H9 (cell line): ENCODE measurements at regions not wholly inside any gene's neighbourhood (a gene's known extent, or its start where the extent isn't known, plus 50 kb on each side); places are given as distances from the start of the nearest gene placed in this dataset.

Source experiments
- DNase-seq: peaks from one replicate; pipeline ENCODE4 v3.0.0-alpha.2; 2017
- H2AFZ ChIP-seq: one replicate; pipeline ENCODE4 v1.6.1; 2013; ENCODE audit warnings: mild to moderate bottlenecking, low read length, control low read depth, moderate library complexity
- H2AK5ac ChIP-seq: 2 replicates; pipeline ENCODE4 v1.6.1; 2013; ENCODE audit warnings: low read length, control low read depth, mixed read lengths; ENCODE audit not compliant: insufficient read length
- H2BK120ac ChIP-seq: one replicate; pipeline ENCODE4 v1.6.1; 2013; ENCODE audit warnings: low read depth, mild to moderate bottlenecking, low read length, control low read depth, inconsistent platforms; ENCODE audit not compliant: poor library complexity, severe bottlenecking
- H2BK12ac ChIP-seq: 2 replicates; pipeline ENCODE4 v1.6.1; 2013; ENCODE audit warnings: low read length, control low read depth, mixed read lengths, low read depth; ENCODE audit not compliant: insufficient read length
- H2BK15ac ChIP-seq: 2 replicates; pipeline ENCODE4 v1.6.1; 2013; ENCODE audit warnings: low read depth, low read length, control low read depth
- H2BK20ac ChIP-seq: one replicate; pipeline ENCODE4 v1.6.1; 2013; ENCODE audit warnings: low read depth, mild to moderate bottlenecking, low read length, control low read depth, inconsistent platforms; ENCODE audit not compliant: poor library complexity, severe bottlenecking
- H2BK5ac ChIP-seq: 2 replicates; pipeline ENCODE4 v1.6.1; 2013; ENCODE audit warnings: low read length, control low read depth, mixed read lengths; ENCODE audit not compliant: insufficient read length
- H3K14ac ChIP-seq: 2 replicates; pipeline ENCODE4 v1.6.1; 2013; ENCODE audit warnings: low read length, control low read depth; ENCODE audit not compliant: insufficient read depth
- H3K18ac ChIP-seq: 2 replicates; pipeline ENCODE4 v1.6.1; 2013; ENCODE audit warnings: low read depth, mild to moderate bottlenecking, mixed read lengths, low read length, control low read depth; ENCODE audit not compliant: insufficient read length
- H3K23ac ChIP-seq: 2 replicates; pipeline ENCODE4 v1.6.1; 2013; ENCODE audit warnings: low read length, control low read depth, mixed read lengths, low read depth; ENCODE audit not compliant: insufficient read length
- H3K23me2 ChIP-seq: 2 replicates; pipeline ENCODE4 v1.6.1; 2013; ENCODE audit warnings: low read depth, mild to moderate bottlenecking, mixed read lengths, low read length, control low read depth; ENCODE audit not compliant: insufficient read length, poor library complexity, severe bottlenecking
- H3K27ac ChIP-seq: 2 replicates; pipeline ENCODE4 v1.5.1; 2013; ENCODE audit warnings: low read length, control low read depth, mixed read lengths, low read depth; ENCODE audit not compliant: insufficient read length
- H3K27me3 ChIP-seq: 2 replicates; pipeline ENCODE4 v1.6.1; 2013; ENCODE audit warnings: low read length, control low read depth, inconsistent platforms; ENCODE audit not compliant: insufficient read depth
- H3K4ac ChIP-seq: 2 replicates; pipeline ENCODE4 v1.6.1; 2013; ENCODE audit warnings: low read depth, mild to moderate bottlenecking, control low read depth, inconsistent platforms, low read length, moderate library complexity
- H3K4me1 ChIP-seq: 2 replicates; pipeline ENCODE4 v1.6.1; 2013; ENCODE audit warnings: low read length, control low read depth, inconsistent platforms; ENCODE audit not compliant: insufficient read depth
- H3K4me2 ChIP-seq: 2 replicates; pipeline ENCODE4 v1.6.1; 2013; ENCODE audit warnings: low read length, control low read depth, mixed read lengths; ENCODE audit not compliant: insufficient read length, insufficient read depth
- H3K56ac ChIP-seq: 2 replicates; pipeline ENCODE4 v1.6.1; 2013; ENCODE audit warnings: low read depth, mild to moderate bottlenecking, mixed read lengths, low read length, control low read depth; ENCODE audit not compliant: insufficient read length
- H3K79me1 ChIP-seq: 2 replicates; pipeline ENCODE4 v1.6.1; 2013; ENCODE audit warnings: low read depth, mild to moderate bottlenecking, moderate library complexity, low read length, control low read depth, inconsistent platforms; ENCODE audit not compliant: insufficient read depth, poor library complexity, severe bottlenecking
- H3K79me2 ChIP-seq: 2 replicates; pipeline ENCODE4 v1.6.1; 2013; ENCODE audit warnings: low read length, control low read depth, inconsistent platforms; ENCODE audit not compliant: insufficient read depth
- H3K9ac ChIP-seq: 2 replicates; pipeline ENCODE4 v1.6.1; 2013; ENCODE audit warnings: low read length, control low read depth, mixed read lengths; ENCODE audit not compliant: insufficient read length; ENCODE audit errors: extremely low read depth
- H3K9me3 ChIP-seq: one replicate; pipeline ENCODE4 v1.6.1; 2013; ENCODE audit warnings: low read depth, low read length, inconsistent platforms; ENCODE audit not compliant: control insufficient read depth
- H3T11ph ChIP-seq: one replicate; pipeline ENCODE4 v1.6.1; 2013; ENCODE audit warnings: mild to moderate bottlenecking, low read length, control low read depth, inconsistent platforms
- H4K20me1 ChIP-seq: one replicate; pipeline ENCODE4 v1.6.1; 2013; ENCODE audit not compliant: control insufficient read depth, insufficient read length, insufficient read depth
- H4K5ac ChIP-seq: 2 replicates; pipeline ENCODE4 v1.6.1; 2013; ENCODE audit warnings: low read depth, mild to moderate bottlenecking, mixed read lengths, low read length, control low read depth; ENCODE audit not compliant: insufficient read length
- H4K8ac ChIP-seq: replicated peaks from 2 replicates; pipeline ENCODE4 v1.6.1; 2013; ENCODE audit warnings: low read length, control low read depth, mixed read lengths, low read depth; ENCODE audit not compliant: insufficient read length
- H4K91ac ChIP-seq: 2 replicates; pipeline ENCODE4 v1.6.1; 2013; ENCODE audit warnings: low read depth, mild to moderate bottlenecking, moderate library complexity, mixed read lengths, low read length, control low read depth; ENCODE audit not compliant: insufficient read length
- H3K27ac Mint-ChIP-seq, 3 experiments: 2 replicates in 2 of 3; 3 replicates in 1 of 3; pipeline ENCODE4 v1.8.0; 2020 to 2021; ENCODE audit warnings: mixed read lengths in 3 of 3, mild to moderate bottlenecking in 1 of 3, moderate library complexity in 1 of 3
- H3K27me3 Mint-ChIP-seq: 2 replicates; pipeline ENCODE4 v1.8.0; 2021; ENCODE audit warnings: low read depth, mild to moderate bottlenecking, moderate library complexity, mixed read lengths
- H3K36me3 Mint-ChIP-seq, 3 experiments: 2 replicates in 2 of 3; 3 replicates in 1 of 3; pipeline ENCODE4 v1.8.0; 2020 to 2021; ENCODE audit warnings: low read depth in 3 of 3, mixed read lengths in 3 of 3; ENCODE audit not compliant: insufficient read depth in 1 of 3
- H3K4me1 Mint-ChIP-seq, 2 experiments: 2 replicates each; pipeline ENCODE4 v1.8.0; 2020; ENCODE audit warnings: mixed read lengths in 2 of 2
- H3K4me3 Mint-ChIP-seq, 2 experiments: 2 replicates in 1 of 2; 3 replicates in 1 of 2; pipeline ENCODE4 v1.8.0; 2020 to 2021; ENCODE audit warnings: mild to moderate bottlenecking in 2 of 2, mixed read lengths in 2 of 2, moderate library complexity in 1 of 2
- H3K9me3 Mint-ChIP-seq, 2 experiments: 2 replicates in 1 of 2; 3 replicates in 1 of 2; pipeline ENCODE4 v1.8.0; 2020; ENCODE audit warnings: mild to moderate bottlenecking in 2 of 2, mixed read lengths in 2 of 2, moderate library complexity in 1 of 2
- CTCF ChIP-seq: fragments of 200-600 bp; sonication (generic); conservative IDR thresholded peaks from 3 replicates; pipeline ENCODE4 v1.8.0; 2021; ENCODE audit warnings: antibody characterized with exemption, mild to moderate bottlenecking
- WGBS: extraction: QIAGEN DNeasy Blood & Tissue Kit; methylation state at CpG from one replicate; pipeline ENCODE4 v1.1.7; 2013; ENCODE audit warnings: missing lambda C conversion rate, low lambda C conversion rate, mixed read lengths; ENCODE audit not compliant: insufficient read length; ENCODE audit errors: extremely low coverage; 5-methylcytosine and 5-hydroxymethylcytosine counted together

GRCh38 chrX:10052906-10053625, 85.9 kb downstream of the CLDN34 start:
- Mint-ChIP-seq H3K9me3 (peaks cover 53% of the 10 kb centered on the region in 2 experiments), H3K36me3 (peaks cover 11 to 19% (median 11%) of the 10 kb centered on the region in 3 experiments; a peak in 6 of 7 replicates), H3K27me3 (no peaks in the 10 kb centered on the region), H3K27ac (peak overlapping the region in 1 of 3 experiments; percentile 56; a peak in 2 of 7 replicates), H3K4me3 (no peak overlapping the region), H3K4me1 (peaks cover 43 to 44% of the 10 kb centered on the region in 2 experiments)
- Histone ChIP-seq H3K27me3 (no peaks in the 10 kb centered on the region), H4K8ac (no peak overlapping the region), H3K23me2 (no peaks in the 10 kb centered on the region), H2BK12ac (no peak overlapping the region), H3T11ph (no peak overlapping the region), H4K20me1 (no peaks in the 10 kb centered on the region), H3K79me2 (no peaks in the 10 kb centered on the region; the same call in 1 of the 2 replicates), H3K9ac (no peak overlapping the region), H3K4ac (no peak overlapping the region), H3K4me1 (peaks cover 16% of the 10 kb centered on the region), H3K27ac (no peak overlapping the region), H2BK120ac (no peak overlapping the region), H3K79me1 (no peaks in the 10 kb centered on the region), H2AK5ac (no peak overlapping the region), H3K18ac (no peak overlapping the region), H3K23ac (no peak overlapping the region), H4K91ac (no peak overlapping the region), H2BK5ac (no peak overlapping the region), H3K4me2 (no peak overlapping the region), H4K5ac (no peak overlapping the region), H3K9me3 (no peaks in the 10 kb centered on the region), H2BK15ac (no peak overlapping the region), H2AFZ (no peak overlapping the region), H3K56ac (no peak overlapping the region), H2BK20ac (no peak overlapping the region), H3K14ac (no peak overlapping the region; the same call in 1 of the 2 replicates)
- no CpG with 5 or more reads among the region's 5 CpGs for WGBS
- DNase-seq = no peak
- no peak for TF ChIP-seq CTCF
